ENCODE measurements at regions not wholly inside any gene's neighbourhood (a gene's known extent, or its start where the extent isn't known, plus 50 kb on each side); places are given as distances from the start of the nearest gene placed in this dataset.

- TF ChIP-seq POLR2A (IDR thresholded peaks at IDR 0.05; ENCODE audit: low read depth, low read length) (no peak), GATA2 (IDR thresholded peaks at IDR 0.05; ENCODE audit: insufficient read depth, insufficient read length, low read depth, low read length) (no peak), CTCF (IDR thresholded peaks at IDR 0.05; ENCODE audit: extremely low read depth in 1 of 2, insufficient read depth in 1 of 2, low read depth in 1 of 2, low read length in 2 of 2) (no peak), FOS (IDR thresholded peaks at IDR 0.05; ENCODE audit: borderline replicate concordance, insufficient read depth, low read length) (no peak), MAX (IDR thresholded peaks at IDR 0.05; ENCODE audit: insufficient read depth, insufficient read length) (no peak), JUN (IDR thresholded peaks at IDR 0.05; ENCODE audit: borderline replicate concordance, insufficient read depth, insufficient read length, low read depth) (no peak), POLR2AphosphoS5 (IDR thresholded peaks at IDR 0.05; ENCODE audit: insufficient read depth, low read depth, low read length) (no peak)
Observed at GRCh38 chr5:90224342-90224741, 185.2 kb downstream of the CETN3 start.

Data from endothelial cell of umbilical vein (primary cell).